Liver (tissue), 3 donors: ENCODE measurements at regions not wholly inside any gene's neighbourhood (a gene's known extent, or its start where the extent isn't known, plus 50 kb on each side); places are given as distances from the start of the nearest gene placed in this dataset.

ENCODE experiments used
- ATF3 ChIP-seq: IDR thresholded peaks from 2 replicates; pipeline ENCODE4 v1.6.1; 2016; ENCODE audit warnings: antibody characterized with exemption
- CTCF ChIP-seq: fragments of 150-350 bp; IDR thresholded peaks from 2 replicates; pipeline ENCODE4 v1.5.1; 2017; ENCODE audit warnings: improper control_type of control experiment, low read depth, low read length; ENCODE audit not compliant: missing input control
- JUND ChIP-seq, 2 donors: IDR thresholded peaks; 2 replicates each; pipeline ENCODE4 v1.6.1; 2016; ENCODE audit warnings: antibody characterized with exemption in 2 of 2
- MAX ChIP-seq: IDR thresholded peaks from 2 replicates; pipeline ENCODE4 v1.6.1; 2016; ENCODE audit warnings: antibody characterized with exemption
- REST ChIP-seq: IDR thresholded peaks from 2 replicates; pipeline ENCODE4 v1.6.1; 2016; ENCODE audit warnings: antibody characterized with exemption, mild to moderate bottlenecking
- RXRA ChIP-seq, 2 donors: IDR thresholded peaks; 2 replicates each; pipeline ENCODE4 v1.6.1; 2017 to 2018; ENCODE audit warnings: antibody characterized with exemption in 2 of 2, mild to moderate bottlenecking in 1 of 2
- SP1 ChIP-seq: IDR thresholded peaks from 2 replicates; pipeline ENCODE4 v1.6.1; 2018; ENCODE audit warnings: antibody characterized with exemption, mild to moderate bottlenecking
- YY1 ChIP-seq: IDR thresholded peaks from 2 replicates; pipeline ENCODE4 v1.6.1; 2016; ENCODE audit warnings: antibody characterized with exemption, mild to moderate bottlenecking
- ZBTB33 ChIP-seq: IDR thresholded peaks from 2 replicates; pipeline ENCODE4 v1.6.1; 2016; ENCODE audit warnings: antibody characterized with exemption
- donor health status: healthy.
- donor health status: healthy.

- TF ChIP-seq CTCF (no peak), REST (no peak), YY1 (no peak), JUND (IDR thresholded peaks at IDR 0.05) (no peak), SP1 (no peak), MAX (no peak), ATF3 (no peak), RXRA (IDR thresholded peaks at IDR 0.05) (no peak), ZBTB33 (no peak)
Observed at GRCh38 chr6:164378330-164378729, 931.1 kb downstream of the C6orf118 start.
